ENCODE measurements at regions not wholly inside any gene's neighbourhood (a gene's known extent, or its start where the extent isn't known, plus 50 kb on each side); places are given as distances from the start of the nearest gene placed in this dataset.
"Not testable (repeated sequence)": the region's sequence is repeated elsewhere in the genome, so short reads cannot be mapped to it uniquely, and the experiment has no call there.

- no peak for DNase-seq
Measured at GRCh38 chr6:137304020-137304780, 85.0 kb upstream of the IFNGR1 start.

GRCh38 chr6:137303441-137303840 lies 84.3 kb upstream of the IFNGR1 start:
- DNase-seq, result no peak

- no peak for DNase-seq
Measured at GRCh38 chr6:137299681-137300080, 80.5 kb upstream of the IFNGR1 start.

GRCh38 chr6:137297887-137298286 lies 78.7 kb upstream of the IFNGR1 start:
- no peak for DNase-seq

GRCh38 chr6:137292326-137292725 lies 73.1 kb upstream of the IFNGR1 start:
- DNase-seq, result not testable (repeated sequence)

- DNase-seq, result no peak
Measured at GRCh38 chr6:137291441-137291840, 72.3 kb upstream of the IFNGR1 start.

- DNase-seq, result no peak
Measured at GRCh38 chr6:137290601-137291261, 71.5 kb upstream of the IFNGR1 start.

- DNase-seq, result no peak
Measured at GRCh38 chr6:137286916-137287315, 67.7 kb upstream of the IFNGR1 start.

- no peak for DNase-seq
Measured at GRCh38 chr6:137286368-137286767, 67.2 kb upstream of the IFNGR1 start.

- no peak for DNase-seq
Measured at GRCh38 chr6:137284811-137285110, 65.6 kb upstream of the IFNGR1 start.

GRCh38 chr6:137283940-137284810 lies 65.0 kb upstream of the IFNGR1 start:
- no peak for DNase-seq

- DNase-seq, result no peak
Measured at GRCh38 chr6:137283080-137283479, 63.9 kb upstream of the IFNGR1 start.

GRCh38 chr6:137282254-137282653 lies 63.1 kb upstream of the IFNGR1 start:
- DNase-seq, result no peak

GRCh38 chr6:137279279-137279678 lies 60.1 kb upstream of the IFNGR1 start:
- DNase-seq, result not testable (repeated sequence)

- no peak for DNase-seq
Measured at GRCh38 chr6:137277971-137278637, 58.9 kb upstream of the IFNGR1 start.

- no peak for DNase-seq
Measured at GRCh38 chr6:137272403-137272802, 53.2 kb upstream of the IFNGR1 start.

- DNase-seq, result no peak
Measured at GRCh38 chr6:137271245-137272183, 52.3 kb upstream of the IFNGR1 start.

- no peak for DNase-seq
Measured at GRCh38 chr6:137269803-137270202, 50.6 kb upstream of the IFNGR1 start.

- DNase-seq, result no peak
Measured at GRCh38 chr6:137269347-137269746, 50.2 kb upstream of the IFNGR1 start.

All from stimulated activated CD4-positive, alpha-beta T cell treated with anti-CD3 and anti-CD28 coated beads, Interleukin-1b, Interleukin-23, amount 100 ng/mL, for 48 hours (primary cell).